Neural progenitor cell (in vitro differentiated cells): ENCODE measurements at regions not wholly inside any gene's neighbourhood (a gene's known extent, or its start where the extent isn't known, plus 50 kb on each side); places are given as distances from the start of the nearest gene placed in this dataset.

Experiments used
- DNase-seq: peaks from one replicate; pipeline ENCODE4 v3.0.0-alpha.2; 2016; ENCODE audit warnings: low spot score
- H2AFZ ChIP-seq: fragments of 200-600 bp; sonication (generic); replicated peaks from 2 replicates; pipeline ENCODE4 v1.6.1; 2016; ENCODE audit warnings: antibody characterized with exemption
- H3F3A ChIP-seq: fragments of 200-600 bp; sonication (generic); 2 replicates; pipeline ENCODE4 v1.6.1; 2016; ENCODE audit warnings: antibody characterized with exemption, low read depth
- H3K27ac ChIP-seq: fragments of 200-600 bp; sonication (generic); 2 replicates; pipeline ENCODE4 v1.5.1; 2016; ENCODE audit warnings: mild to moderate bottlenecking
- H3K27me3 ChIP-seq: fragments of 200-600 bp; sonication (generic); 2 replicates; pipeline ENCODE4 v1.6.1; 2016; ENCODE audit warnings: mild to moderate bottlenecking, moderate library complexity
- H3K36me3 ChIP-seq: fragments of 200-600 bp; sonication (generic); 2 replicates; pipeline ENCODE4 v1.5.1; 2016
- H3K4me1 ChIP-seq: fragments of 200-600 bp; sonication (generic); 2 replicates; pipeline ENCODE4 v1.6.1; 2016; ENCODE audit warnings: mixed run types
- H3K4me2 ChIP-seq: fragments of 200-600 bp; sonication (generic); 2 replicates; pipeline ENCODE4 v1.6.1; 2016
- H3K4me3 ChIP-seq: fragments of 200-600 bp; sonication (generic); 2 replicates; pipeline ENCODE4 v1.5.1; 2016
- H3K79me2 ChIP-seq: fragments of 200-600 bp; sonication (generic); 2 replicates; pipeline ENCODE4 v1.6.1; 2016; ENCODE audit warnings: low read depth
- H3K9ac ChIP-seq: fragments of 200-600 bp; sonication (generic); 2 replicates; pipeline ENCODE4 v1.6.1; 2016
- H3K9me3 ChIP-seq: fragments of 200-600 bp; sonication (generic); 2 replicates; pipeline ENCODE4 v1.5.1; 2016; ENCODE audit warnings: low read depth
- H4K20me1 ChIP-seq: fragments of 200-600 bp; sonication (generic); 2 replicates; pipeline ENCODE4 v1.6.1; 2016; ENCODE audit warnings: low read depth
- H3K27ac Mint-ChIP-seq: 3 replicates; pipeline ENCODE4 v1.8.0; 2021; ENCODE audit warnings: mixed read lengths
- H3K27me3 Mint-ChIP-seq: 2 replicates; pipeline ENCODE4 v1.8.0; 2022; ENCODE audit warnings: low read depth, mild to moderate bottlenecking, inconsistent platforms, moderate library complexity, mixed read lengths; ENCODE audit not compliant: insufficient read depth
- H3K36me3 Mint-ChIP-seq: 3 replicates; pipeline ENCODE4 v1.8.0; 2021; ENCODE audit warnings: mixed read lengths
- H3K4me1 Mint-ChIP-seq: 3 replicates; pipeline ENCODE4 v1.8.0; 2021; ENCODE audit warnings: mixed read lengths
- H3K4me3 Mint-ChIP-seq: 3 replicates; pipeline ENCODE4 v1.8.0; 2021; ENCODE audit warnings: mild to moderate bottlenecking, moderate library complexity, mixed read lengths
- H3K9me3 Mint-ChIP-seq: 3 replicates; pipeline ENCODE4 v1.8.0; 2020; ENCODE audit warnings: mixed read lengths
- EZH2 ChIP-seq: fragments of 200-600 bp; sonication (generic); IDR thresholded peaks from 2 replicates; pipeline ENCODE4 v1.6.1; 2017; ENCODE audit warnings: antibody characterized with exemption, mild to moderate bottlenecking, moderate library complexity
- EZH2phosphoT487 ChIP-seq: fragments of 200-600 bp; sonication (generic); IDR thresholded peaks from 2 replicates; pipeline ENCODE4 v1.6.1; 2017; ENCODE audit warnings: antibody characterized with exemption
- TF ChIP-seq, protein P1 (sequence below): fragments of 200-600 bp; sonication (generic); IDR thresholded peaks from 2 replicates; pipeline ENCODE4 v1.5.1; 2017; ENCODE audit warnings: antibody characterized with exemption, mild to moderate bottlenecking

DNA sequence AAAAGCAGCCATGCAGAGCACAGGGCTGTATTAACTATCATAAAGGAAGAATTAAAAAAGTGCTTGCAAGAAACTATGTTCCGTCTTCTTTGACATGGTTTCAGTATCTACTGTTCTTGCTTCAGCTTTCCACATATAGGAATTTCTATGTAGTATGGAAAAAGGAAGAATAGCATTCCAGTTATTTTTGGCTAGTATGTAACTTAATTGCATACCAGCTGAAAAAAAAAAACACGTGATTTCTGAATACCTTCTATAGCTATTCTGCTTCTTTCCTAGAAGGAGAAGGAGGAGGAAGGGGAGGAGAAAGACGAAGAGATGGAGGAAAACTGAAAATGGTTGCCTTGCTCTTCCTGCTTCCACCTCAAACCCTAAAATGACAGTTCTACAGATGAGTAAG, 619.0 kb downstream of the KCTD12 start:
- Mint-ChIP-seq H3K27ac (no peak overlapping the region), H3K36me3 (no peaks in the 10 kb centered on the region), H3K9me3 (peaks cover 10% of the 10 kb centered on the region), H3K4me3 (no peak overlapping the region), H3K4me1 (no peaks in the 10 kb centered on the region), H3K27me3 (peaks cover 2% of the 10 kb centered on the region)
- no peaks in the 10 kb centered on the region for H3K9me3 ChIP-seq
- no peak overlapping the region for H2AFZ ChIP-seq
- DNase-seq = no peak
- H3K9ac ChIP-seq = no peak overlapping the region
- no peak overlapping the region for H3K4me2 ChIP-seq
- H3K36me3 ChIP-seq = no peaks in the 10 kb centered on the region
- H3K4me3 ChIP-seq = no peak overlapping the region
- H3K4me1 ChIP-seq = no peaks in the 10 kb centered on the region
- no peaks in the 10 kb centered on the region for H3K27me3 ChIP-seq
- no peaks in the 10 kb centered on the region for H4K20me1 ChIP-seq
- H3F3A ChIP-seq = no peaks in the 10 kb centered on the region
- no peaks in the 10 kb centered on the region for H3K79me2 ChIP-seq
- TF ChIP-seq EZH2phosphoT487 = no peak
- TF ChIP-seq, protein P1, sequence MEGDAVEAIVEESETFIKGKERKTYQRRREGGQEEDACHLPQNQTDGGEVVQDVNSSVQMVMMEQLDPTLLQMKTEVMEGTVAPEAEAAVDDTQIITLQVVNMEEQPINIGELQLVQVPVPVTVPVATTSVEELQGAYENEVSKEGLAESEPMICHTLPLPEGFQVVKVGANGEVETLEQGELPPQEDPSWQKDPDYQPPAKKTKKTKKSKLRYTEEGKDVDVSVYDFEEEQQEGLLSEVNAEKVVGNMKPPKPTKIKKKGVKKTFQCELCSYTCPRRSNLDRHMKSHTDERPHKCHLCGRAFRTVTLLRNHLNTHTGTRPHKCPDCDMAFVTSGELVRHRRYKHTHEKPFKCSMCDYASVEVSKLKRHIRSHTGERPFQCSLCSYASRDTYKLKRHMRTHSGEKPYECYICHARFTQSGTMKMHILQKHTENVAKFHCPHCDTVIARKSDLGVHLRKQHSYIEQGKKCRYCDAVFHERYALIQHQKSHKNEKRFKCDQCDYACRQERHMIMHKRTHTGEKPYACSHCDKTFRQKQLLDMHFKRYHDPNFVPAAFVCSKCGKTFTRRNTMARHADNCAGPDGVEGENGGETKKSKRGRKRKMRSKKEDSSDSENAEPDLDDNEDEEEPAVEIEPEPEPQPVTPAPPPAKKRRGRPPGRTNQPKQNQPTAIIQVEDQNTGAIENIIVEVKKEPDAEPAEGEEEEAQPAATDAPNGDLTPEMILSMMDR = no peak
- TF ChIP-seq EZH2 = no peak
- no peak overlapping the region for H3K27ac ChIP-seq

DNA sequence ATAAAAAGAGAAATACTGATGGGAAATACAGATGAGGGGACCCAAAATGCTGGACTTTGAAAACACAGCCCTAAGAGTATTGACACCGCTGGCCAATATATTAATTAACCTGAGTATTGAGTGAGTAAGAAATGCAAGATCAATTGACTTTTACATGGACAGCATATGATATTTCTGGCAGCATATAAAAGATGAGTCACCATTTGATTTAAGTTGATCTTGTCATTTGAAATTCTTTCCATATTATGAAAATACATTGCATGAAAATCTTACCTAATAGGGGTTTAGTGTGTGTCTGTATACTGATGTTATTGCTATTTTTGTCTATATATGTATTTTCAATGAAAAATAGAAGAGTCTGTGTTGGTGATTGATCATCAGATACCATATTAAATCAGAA, 619.6 kb downstream of the KCTD12 start:
- Mint-ChIP-seq H3K9me3 (peaks cover 10% of the 10 kb centered on the region), H3K36me3 (no peaks in the 10 kb centered on the region)
- TF ChIP-seq, protein P1 = no peak
- TF ChIP-seq EZH2 = no peak
- no peak for TF ChIP-seq EZH2phosphoT487

DNA sequence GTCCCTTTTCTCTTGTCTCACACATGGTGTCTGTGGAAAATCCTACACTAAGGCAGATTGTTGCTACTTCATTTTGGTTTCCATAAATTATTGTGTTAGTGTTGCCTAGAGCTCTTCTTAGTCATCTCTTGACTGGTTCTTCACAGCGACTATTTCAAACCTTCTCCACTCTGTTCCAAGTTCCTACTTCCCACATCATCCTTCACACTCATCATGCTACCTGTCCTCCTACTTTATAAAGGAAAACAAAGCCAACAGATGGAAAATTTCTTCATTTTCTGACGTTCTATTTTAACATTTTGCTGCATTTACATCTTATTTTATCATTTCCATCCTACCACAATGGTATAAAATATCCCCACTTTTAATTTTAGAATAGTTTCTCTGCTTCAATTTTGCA, 614.1 kb downstream of the LMO7 start:
- Histone ChIP-seq H3K4me1 (no peaks in the 10 kb centered on the region), H3K9ac (no peak overlapping the region), H3K36me3 (no peaks in the 10 kb centered on the region), H3K79me2 (no peaks in the 10 kb centered on the region), H3K27me3 (no peaks in the 10 kb centered on the region), H3K4me3 (no peak overlapping the region), H2AFZ (no peak overlapping the region), H3F3A (no peaks in the 10 kb centered on the region), H3K27ac (no peak overlapping the region), H3K4me2 (no peak overlapping the region), H3K9me3 (no peaks in the 10 kb centered on the region), H4K20me1 (no peaks in the 10 kb centered on the region)
- H3K4me3 Mint-ChIP-seq = no peak overlapping the region
- TF ChIP-seq EZH2phosphoT487 (no peak), EZH2 (no peak)
- TF ChIP-seq, protein P1 = no peak
- H3K27ac Mint-ChIP-seq = no peak overlapping the region
- H3K4me1 Mint-ChIP-seq = no peaks in the 10 kb centered on the region
- no peaks in the 10 kb centered on the region for H3K36me3 Mint-ChIP-seq
- no peaks in the 10 kb centered on the region for H3K9me3 Mint-ChIP-seq
- DNase-seq = no peak
- H3K27me3 Mint-ChIP-seq = no peaks in the 10 kb centered on the region

More for the DNA sequence above, 619.6 kb downstream of the KCTD12 start:
- Mint-ChIP-seq H3K4me3 (no peak overlapping the region), H3K27me3 (no peaks in the 10 kb centered on the region), H3K4me1 (no peaks in the 10 kb centered on the region), H3K27ac (no peak overlapping the region)
- Histone ChIP-seq H3K79me2 (no peaks in the 10 kb centered on the region), H4K20me1 (no peaks in the 10 kb centered on the region), H3K36me3 (no peaks in the 10 kb centered on the region), H3K9me3 (no peaks in the 10 kb centered on the region), H3K9ac (no peak overlapping the region), H3K27me3 (no peaks in the 10 kb centered on the region), H3K4me1 (no peaks in the 10 kb centered on the region), H3K4me2 (no peak overlapping the region), H3K27ac (no peak overlapping the region), H3F3A (no peaks in the 10 kb centered on the region), H2AFZ (no peak overlapping the region), H3K4me3 (no peak overlapping the region)
- no peak for DNase-seq
